NCI-H446 (cell line): ENCODE measurements at regions not wholly inside any gene's neighbourhood (a gene's known extent, or its start where the extent isn't known, plus 50 kb on each side); places are given as distances from the start of the nearest gene placed in this dataset.
"Not testable (repeated sequence)": the region's sequence is repeated elsewhere in the genome, so short reads cannot be mapped to it uniquely, and the experiment has no call there.

Experiments used
- DNase-seq, 2 experiments: peaks; one replicate each; lab custom pipeline; 2025; lab: John Stamatoyannopoulos, UW

DNA sequence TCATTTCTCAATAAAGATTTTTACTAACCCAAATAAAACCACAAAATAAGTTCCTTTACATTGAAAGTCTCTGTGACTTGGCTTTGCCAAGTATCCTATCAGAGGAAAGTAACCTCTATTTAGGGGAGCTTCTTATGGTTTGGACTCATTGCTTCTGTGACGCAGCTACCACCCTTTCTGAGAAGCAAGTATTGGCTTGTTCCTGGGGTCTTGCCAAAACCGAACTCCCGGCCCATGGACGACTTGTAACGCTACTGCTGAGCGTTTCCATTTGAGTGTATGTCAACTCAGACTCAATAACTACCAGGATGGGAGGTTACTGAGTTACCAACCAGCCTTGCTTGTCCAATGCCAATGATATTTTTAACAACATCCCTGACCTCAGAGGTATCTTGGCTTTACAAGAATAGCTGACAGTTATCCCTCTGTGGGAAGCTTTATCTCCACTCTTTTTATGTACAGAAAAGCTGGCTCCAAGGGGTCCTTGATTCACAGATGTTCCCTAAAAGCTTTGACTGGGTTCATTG is 911.9 kb downstream of the TTLL7 start:
- no peak for DNase-seq

DNA sequence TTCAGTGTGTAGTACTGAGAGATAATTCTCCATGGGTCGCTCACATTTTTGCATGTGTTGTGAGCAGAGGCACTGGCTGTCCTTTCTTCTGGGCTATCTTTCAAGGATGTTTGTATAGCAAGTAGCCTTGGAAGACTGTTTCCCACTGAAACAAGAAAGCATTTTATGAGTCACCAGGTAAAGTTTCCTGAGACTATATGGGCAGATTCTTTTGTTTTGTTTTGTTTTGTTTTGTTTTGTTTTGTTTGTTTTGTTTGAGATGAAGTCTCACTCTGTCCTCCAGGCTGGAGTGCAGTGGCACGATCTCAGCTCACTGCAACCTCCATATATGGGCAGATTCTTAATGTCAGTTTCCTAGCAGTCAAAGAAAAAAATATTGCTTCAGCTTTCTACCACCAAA is 912.6 kb downstream of the TTLL7 start:
- DNase-seq, result no peak

DNA sequence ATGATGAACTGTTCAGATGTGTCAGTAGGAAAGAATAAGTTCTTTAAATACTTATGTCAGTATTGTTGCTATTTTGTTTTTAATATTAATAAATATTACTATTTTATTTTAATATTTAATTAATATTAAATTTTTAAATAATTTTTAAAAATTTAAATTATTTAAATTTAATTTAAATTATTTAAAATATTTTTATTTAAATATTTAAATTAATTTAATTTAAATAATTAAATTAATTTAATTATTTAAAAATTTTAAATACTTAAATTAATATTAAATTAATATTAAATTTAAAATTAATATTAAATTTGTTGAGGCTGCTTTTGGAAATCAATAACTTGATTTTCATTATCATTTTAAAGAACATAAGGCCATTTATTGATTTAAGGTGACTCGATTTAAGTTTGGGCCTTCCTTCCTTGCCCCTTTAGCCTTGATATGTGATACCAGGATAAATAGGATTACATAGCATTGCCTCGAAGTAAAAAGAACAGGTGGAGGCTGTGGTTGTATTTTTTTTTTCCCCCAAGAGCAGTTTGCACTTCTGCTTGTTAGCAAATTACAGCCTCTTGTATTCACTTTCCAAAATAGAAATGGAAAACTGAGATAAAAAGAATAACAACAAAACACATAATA is 915.2 kb downstream of the TTLL7 start:
- DNase-seq, result no peak

DNA sequence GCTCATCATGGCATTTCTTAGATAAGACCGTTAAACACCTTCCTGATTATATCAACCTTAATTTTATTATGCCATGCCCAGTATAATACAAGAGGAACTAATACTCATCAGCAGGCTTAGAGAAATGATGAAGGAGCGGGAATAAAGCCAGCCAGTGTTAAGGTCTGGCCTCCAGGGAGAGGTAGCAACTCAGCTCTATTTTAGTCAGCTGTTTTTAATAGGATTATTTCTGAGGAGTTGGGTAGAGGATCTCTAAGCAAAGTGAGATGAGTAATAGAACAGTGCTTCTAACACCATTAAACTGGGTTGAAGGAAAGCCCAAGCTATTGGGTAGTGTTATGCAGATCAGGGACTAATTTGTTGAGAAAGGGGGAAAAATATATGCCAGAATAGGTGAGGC is 921.5 kb downstream of the TTLL7 start:
- DNase-seq, result no peak

DNA sequence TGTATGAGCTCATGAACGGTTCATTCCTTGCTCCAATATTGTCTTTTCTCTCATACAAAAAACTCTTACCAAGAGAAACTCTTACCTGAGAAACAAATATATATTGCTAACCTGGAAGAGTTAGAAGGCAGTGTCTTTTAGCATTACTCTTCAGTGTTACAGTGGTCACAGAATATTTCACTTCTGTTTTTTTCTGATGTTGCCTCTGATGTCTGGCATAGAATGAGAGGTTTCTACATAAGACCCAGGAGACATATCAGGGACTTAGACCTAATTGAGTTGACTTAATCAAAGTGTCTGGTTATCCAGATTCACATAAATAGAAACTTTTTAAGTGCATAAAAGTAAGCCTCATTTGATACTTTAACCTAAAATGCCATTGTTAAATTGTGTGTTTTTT is 923.8 kb downstream of the TTLL7 start:
- DNase-seq, result no peak

DNA sequence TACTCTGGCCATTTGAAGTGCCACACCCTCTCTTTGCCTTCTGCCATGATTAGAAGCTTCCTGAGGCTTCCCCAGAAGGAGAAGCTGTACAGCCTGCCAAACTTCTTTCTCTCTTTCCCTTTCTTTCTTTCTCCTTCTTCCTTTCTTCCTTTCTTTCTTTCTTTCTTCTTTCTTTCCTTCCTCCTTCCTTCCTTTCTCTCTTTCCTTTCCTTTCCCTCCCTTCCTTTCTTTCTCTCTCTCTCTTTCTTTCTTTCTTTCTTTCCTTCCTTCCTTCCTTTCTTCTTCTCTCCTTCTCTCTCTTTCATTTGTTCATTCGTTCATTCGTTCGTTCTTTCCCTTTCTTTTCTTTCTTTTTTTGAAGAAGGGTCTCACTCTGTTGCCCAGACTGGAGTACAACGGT is 931.0 kb downstream of the TTLL7 start:
- DNase-seq, result no peak

DNA sequence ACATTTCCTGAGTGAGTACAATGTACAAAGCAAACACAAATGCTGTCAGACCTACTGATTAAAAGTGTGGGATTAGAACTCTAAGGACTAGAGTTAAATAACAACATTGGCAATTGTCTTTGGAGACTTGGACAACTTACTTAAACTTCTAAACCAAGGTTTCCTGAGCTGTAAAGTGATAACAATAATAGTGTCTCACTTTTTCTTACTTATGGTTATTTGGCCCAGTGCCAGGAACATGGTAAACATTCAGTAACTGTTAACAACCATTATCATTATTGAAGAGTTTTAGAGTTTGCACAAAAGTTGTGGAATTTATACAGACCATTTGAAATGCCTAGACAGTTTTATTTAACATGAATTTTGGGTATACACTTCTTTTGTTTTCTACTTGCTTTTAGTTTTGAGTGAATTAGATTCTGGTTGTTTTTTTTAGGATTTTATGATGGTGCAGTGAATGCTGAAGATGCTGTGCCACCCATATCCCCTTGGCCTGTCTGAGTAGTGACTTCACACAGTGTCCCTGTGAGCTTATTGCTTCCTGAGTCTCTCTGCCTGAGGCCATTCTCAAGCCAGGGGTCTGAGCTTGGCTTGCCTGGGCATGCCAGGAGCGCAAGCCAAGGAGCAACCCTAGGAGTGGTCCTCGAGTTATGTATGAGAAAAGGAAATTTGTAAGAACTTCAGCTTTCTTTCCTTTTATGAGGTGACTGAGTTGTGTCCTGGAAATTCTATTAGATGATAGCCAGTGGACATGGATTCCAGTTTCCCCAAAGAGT is 932.8 kb downstream of the TTLL7 start:
- DNase-seq, result no peak

DNA sequence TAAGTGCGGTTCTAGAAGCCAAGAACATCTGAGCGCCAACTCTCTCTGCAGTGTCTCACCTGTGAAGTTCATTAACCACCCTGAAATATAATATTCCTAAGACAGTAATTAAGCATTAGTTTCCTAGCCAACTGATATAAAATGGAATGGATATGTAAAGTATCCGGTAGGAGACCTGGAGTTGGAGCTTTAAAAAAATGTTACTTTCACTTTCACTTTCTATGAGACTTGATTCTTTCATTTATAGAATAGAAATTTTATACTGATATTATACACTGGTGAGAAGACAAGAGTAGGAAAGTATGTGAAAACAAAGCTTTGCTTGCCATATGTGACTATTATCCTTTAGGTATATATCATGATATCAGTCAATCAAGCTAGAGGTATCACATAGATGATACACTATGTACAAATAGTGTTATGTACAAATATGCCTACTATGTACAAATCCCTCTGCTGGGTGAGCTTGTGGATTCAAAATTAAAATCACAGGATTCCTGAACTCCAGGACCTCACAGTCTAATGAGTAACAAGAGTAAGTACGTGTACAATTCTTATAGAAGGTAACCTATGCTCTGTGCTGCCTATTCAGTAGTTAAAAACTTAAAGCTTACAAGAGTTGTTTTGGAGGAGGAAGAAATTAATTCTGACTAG is 934.2 kb downstream of the TTLL7 start:
- no peak for DNase-seq

DNA sequence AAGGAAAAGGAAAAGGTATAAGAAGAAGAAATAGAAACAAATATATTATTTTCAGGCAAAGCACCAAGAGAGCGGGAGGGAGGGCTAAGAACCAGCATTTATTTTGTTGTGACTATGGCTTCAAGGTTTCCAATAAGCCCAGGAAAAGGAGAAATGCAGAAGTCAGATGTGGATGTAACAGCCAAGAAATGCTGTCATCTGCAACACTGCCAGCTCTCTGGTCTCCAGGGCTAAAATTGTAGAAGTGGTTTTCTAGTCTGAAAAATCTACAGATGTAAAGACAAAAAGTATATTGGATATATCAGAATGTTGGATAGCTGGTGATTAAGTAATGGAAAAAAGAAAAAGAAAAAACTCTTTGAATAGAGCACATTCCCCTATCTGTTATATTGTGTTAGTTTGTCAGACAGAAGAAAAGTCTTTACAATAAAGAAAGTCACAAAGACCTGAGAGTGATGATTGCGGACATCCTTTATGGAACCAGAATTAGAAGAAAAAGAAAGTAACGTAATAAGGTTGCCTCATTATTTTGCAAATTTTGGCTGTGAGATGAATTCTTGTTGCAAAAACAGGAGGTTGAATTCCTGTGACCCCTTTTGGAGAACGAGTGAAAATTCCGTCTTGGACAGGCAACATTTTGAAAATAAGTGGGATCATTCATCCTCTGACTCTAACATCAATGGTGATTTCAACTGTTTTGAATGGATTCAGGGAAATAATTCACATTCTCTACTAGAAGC is 938.1 kb downstream of the TTLL7 start:
- DNase-seq, result no peak

DNA sequence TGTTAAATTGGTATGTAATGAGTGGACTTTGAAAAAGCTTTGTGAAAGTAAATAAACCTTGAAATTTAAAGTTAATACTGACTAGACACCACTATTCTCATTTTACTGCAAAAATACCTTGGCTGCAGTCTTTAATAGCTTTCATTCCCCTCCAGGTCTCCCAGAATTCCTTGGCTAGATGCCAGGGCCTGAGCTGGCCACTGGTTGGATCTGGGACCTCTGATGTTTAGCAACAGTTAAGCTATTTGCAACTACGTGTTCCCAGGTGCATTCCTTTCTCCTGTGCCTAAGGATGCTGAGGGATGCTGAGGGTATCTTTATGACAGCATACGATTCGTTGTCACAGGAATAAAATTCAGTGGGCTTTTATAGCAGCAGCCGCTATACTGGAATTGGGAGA is 938.7 kb downstream of the TTLL7 start:
- DNase-seq, result peak in 1 of 2 experiments; percentile 25

DNA sequence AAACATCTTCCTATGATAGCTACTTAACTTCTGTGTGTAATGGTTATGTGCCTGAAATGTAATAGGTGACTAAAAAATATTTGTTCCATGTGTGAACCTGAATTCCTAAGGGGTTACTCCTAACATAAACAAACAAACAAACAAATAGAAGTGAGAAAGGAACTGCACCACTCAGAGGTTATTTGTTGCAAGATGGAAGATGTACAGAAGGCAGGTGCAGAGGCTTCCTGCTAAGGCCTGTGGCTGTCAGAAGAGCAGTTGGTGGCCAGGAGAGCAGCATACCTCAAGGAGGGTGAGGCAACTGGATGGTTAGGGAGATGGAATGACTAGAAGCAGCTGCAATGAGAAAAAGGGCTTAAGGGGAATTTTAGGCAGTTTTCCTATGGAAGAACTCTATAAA is 940.6 kb downstream of the TTLL7 start:
- no peak for DNase-seq

DNA sequence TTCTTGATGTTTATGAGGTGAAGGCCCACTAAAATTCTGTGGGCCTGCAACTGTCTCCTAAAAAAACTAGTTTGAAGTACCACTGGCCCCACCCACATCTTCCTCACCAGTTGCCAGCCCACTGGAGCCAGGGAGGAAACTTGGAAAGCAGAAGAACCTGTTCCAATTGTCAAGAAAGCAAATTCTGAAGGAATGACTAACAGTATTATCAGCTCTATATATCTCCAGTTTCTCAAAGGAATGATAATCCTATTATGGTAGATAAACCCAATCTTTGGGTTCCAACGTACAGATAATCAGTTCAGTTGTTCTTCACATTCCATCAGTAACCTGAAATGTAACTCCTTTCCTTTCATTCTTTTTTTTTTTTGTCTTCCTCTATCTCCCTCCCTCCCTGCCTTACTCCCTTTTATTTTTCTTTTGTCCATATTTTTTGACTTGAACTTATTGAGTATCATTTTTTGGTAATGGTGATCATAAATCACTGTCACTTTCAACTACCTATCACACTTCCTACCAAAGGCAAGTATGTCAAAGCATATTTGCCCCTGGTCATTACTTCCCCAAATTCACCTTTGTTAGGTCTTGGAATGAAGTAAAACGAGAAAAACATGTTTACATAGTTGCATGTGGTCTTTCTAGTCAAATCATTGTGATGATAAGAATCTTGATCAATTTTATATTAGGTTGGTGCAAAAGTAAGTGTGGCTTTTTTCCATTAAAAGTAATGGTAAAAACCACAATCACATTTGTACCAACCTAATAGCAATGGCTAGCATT is 943.4 kb downstream of the TTLL7 start:
- no peak for DNase-seq

DNA sequence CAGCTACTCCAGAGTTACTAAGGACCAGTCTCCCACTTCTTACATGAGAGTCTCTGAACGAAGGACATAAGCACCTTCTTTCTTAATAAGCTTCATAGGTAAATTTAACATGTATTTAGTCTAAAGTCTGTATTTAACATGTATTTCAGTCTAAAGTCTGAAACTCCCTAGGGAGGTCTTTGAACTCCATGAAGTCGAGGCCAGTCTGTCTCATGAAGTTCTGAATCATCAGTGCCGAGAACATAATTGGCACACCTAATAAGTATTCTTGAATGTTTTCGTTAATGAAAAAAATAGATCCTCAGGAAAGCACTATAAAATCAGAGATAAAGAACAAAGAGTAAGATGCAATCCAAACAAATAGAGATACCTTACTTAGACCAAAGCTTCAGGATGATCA is 945.5 kb downstream of the TTLL7 start:
- no peak for DNase-seq

DNA sequence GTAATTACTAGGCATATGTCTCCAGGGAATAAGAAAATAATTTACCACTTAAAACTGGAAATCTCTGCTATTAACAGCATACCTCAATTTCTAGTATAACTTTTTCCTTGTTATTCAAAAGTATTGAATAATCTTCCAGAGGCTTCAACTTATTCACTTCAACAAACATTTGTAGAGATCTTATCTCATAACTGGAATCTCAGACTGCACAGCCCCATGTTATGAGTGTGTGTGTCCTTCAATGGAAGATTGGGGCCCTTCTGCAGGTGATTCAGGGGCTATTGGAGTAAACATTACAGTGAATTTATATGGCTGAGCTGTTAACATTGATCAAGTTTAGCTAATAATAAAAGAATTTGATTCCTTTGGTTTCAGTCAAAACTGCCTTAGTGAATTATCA is 946.1 kb downstream of the TTLL7 start:
- DNase-seq, result no peak

DNA sequence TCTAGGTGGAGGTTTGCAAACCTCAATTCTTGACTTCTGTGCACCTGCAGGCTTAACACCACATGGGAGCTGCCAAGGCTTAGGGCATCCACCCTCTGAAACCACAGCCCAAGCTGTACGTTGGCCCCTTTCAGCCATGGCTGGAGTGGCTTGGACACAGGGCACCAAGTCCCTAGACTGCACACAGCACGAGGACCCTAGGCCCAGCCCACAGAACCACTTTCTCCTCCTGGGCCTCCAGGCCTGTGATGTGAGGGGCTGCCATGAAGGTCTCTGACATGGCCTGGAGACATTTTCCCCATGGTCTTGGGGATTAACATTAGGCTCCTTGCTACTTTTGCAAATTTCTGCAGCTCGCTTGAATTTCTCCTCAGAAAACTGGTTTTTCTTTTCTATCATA is 947.9 kb downstream of the TTLL7 start:
- not testable (repeated sequence) for DNase-seq

DNA sequence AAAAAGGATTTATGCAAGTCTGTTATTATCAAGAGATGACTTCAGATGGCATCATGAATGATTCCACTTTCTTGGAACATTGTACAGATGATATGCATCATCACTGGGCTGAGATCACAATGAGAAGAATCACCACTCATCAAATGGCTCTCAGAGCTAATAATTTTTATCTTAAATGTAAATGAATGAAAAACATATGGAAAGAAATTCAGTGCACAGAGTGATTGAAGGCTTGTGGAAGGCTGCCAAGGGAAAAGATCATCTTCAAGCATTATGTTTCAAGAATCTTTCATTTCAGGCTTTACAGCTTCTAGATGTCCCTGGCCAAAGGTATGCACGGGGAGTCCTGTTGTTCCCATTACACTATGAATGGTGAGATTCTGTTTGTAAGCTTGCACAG is 955.7 kb downstream of the TTLL7 start:
- DNase-seq, result no peak

DNA sequence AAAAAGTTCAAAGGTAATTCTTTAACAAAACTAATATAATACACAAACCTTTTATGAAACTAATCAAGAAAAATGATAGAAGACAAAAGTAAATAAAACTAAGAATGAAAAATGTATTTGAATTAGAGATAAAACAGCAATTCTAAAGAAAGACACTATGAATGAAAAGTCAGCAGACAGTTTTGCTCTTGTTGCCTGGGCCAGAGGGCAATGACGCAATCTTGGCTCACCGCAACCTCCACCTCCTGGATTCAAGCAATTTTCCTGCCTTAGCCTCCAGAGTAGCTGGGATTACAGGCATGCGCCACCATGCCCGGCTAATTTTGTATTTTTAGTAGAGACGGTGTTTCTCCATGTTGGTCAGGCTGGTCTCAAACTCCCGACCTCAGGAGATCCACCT is 959.8 kb downstream of the TTLL7 start:
- not testable (repeated sequence) for DNase-seq

DNA sequence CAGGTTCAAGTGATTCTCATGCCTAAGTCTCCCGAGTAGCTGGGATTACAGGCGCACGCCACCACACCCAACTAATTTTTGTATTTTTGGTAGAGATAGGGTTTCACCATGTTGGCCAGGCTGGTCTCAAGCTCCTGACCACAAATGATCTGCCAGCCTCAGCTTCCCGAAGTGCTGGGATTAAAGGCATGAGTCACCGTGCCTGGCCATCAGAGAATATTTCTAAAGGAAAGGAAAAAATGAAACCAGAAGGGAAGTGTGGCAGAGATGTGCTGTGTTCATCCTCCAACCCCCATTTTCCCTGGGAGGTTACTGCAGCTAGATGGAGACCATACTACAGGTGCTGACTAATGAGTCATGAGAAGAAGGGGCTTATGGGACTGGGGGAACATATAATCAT is 964.1 kb downstream of the TTLL7 start:
- no peak for DNase-seq

DNA sequence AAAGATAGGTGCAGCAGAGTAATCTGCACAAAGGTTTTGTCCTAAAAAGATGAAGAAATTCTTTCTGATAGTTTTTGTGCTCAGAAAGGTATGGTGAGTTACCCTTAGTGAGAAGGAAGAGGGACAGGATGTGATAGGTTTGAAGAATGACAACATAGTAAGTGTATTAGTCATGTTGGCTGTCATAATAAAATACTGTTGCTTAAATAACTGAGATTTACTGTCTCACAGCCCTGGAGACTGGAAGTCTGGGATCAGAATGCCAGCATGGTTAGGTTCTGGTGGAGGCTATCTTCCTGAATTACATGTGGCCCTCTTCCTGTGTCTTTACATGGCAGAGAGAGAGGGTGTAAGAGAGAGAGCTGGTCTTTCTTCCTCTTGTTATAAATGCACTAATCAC is 965.2 kb downstream of the TTLL7 start:
- DNase-seq, result no peak

DNA sequence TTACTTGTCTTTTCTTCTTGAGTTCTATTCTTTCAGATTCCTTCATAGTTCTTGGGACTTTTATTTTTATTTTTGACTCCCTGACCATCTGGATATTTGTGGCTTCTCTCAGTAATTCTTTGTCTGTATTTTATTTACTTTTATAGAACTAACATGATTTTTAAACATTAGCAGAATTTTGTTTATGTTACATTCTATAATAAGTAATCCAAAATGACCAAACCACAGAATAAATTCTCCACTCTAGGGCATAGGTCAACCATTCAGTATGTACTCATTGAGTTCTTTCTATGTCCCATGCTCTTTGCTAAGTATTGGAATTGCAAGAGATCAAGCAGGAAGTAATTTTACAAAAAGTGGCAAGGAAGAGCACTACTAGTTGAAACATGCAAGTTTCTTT is 969.0 kb downstream of the TTLL7 start:
- DNase-seq, result no peak

DNA sequence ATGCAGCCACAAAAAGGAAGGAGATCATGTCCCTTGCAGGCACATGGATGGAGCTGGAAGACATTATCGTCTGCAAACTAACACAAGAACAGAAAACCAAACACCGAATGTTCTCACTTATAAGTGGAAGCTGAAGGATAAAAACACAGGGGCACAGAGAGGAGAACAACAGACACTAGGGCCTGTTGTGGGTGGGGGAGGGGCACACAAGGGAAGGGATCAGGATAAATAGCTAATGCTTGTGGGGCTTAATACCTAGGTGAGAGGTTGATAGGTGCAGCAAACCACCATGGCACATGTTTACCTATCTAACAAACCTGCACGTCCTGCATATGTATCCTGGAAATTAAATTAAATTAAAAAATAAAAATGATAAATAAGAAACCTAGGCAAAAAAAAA is 969.9 kb downstream of the TTLL7 start:
- DNase-seq, result no peak

DNA sequence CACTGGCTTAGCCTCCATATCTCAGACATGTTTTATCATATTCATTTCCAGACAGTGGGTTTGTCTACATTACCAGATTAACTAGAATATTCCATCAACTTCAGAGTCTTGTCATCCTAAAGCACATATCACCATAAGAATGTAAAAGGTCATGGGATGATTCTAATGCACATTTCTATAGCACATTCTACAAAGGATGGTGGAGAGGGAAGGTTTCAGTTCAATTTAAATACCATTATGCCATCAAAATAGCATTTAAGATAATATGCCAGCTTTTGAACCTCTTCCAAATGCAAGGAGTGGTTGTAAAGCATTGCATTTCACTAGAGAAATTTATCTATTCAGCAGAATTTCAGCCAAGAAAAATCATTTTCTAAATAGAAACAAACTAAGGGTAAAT is 970.5 kb downstream of the TTLL7 start:
- DNase-seq, result no peak
